K562 (cell line): ENCODE measurements at regions not wholly inside any gene's neighbourhood (a gene's known extent, or its start where the extent isn't known, plus 50 kb on each side); places are given as distances from the start of the nearest gene placed in this dataset.

Source experiments
- ATAC-seq: fragments of 200-7000 bp; cut with Tn5 transposase; 3 replicates; pipeline ENCODE4 v1.9.1; 2020; ENCODE audit warnings: moderate library complexity
- BruUV-seq: library from RNA; stranded (reverse); fragments of 400-500 nt; replicated peaks from 2 replicates; lab custom pipeline; 2021; lab: Mats Ljungman, UMichigan
- CTCF ChIA-PET: fragments of 300-600 bp; formaldehyde crosslinking; extraction: SDS; loops from one replicate; lab custom pipeline; 2021; ENCODE audit warnings: low intra/inter-chr PET ratio; lab: Yijun Ruan, JAX
- POLR2A ChIA-PET: fragments of 300-600, 350-650 bp; sonication (Branson Sonifier 250); formaldehyde crosslinking; extraction: SDS; loops from one replicate; lab custom pipeline; 2021; ENCODE audit warnings: antibody characterized with exemption, inconsistent platforms; lab: Yijun Ruan, JAX
- DNase-seq, 4 experiments: peaks; one replicate each; pipeline versions ENCODE4 v3.0.0 to v3.0.0-alpha.2; 2011 to 2018; ENCODE audit warnings: low spot score in 3 of 4, mixed read lengths in 3 of 4; ENCODE audit errors: extremely low read depth in 1 of 4
- FAIRE-seq: peaks from 2 replicates; lab custom pipeline; 2011; peaks lifted over from hg19 to GRCh38; lab: Jason Lieb, UNC
- H2AFZ ChIP-seq: 2 replicates; pipeline ENCODE4 v1.6.0; 2011; ENCODE audit warnings: low read depth, low read length, control low read depth, inconsistent platforms
- H3K27ac ChIP-seq: fragments of 200-600 bp; 3 replicates; pipeline ENCODE4 v1.8.0; 2011; ENCODE audit warnings: low read depth, mild to moderate bottlenecking, control low read depth, inconsistent platforms, low read length, moderate library complexity, mixed read lengths; ENCODE audit errors: extremely low read depth
- H3K27me3 ChIP-seq, 2 experiments: fragments of 300-600 bp in 1 of 2; 2 replicates in 1 of 2; 3 replicates in 1 of 2; pipeline versions ENCODE4 v1.6.0 to v1.8.0; 2011; ENCODE audit warnings: inconsistent platforms in 2 of 2, low read length in 2 of 2, mild to moderate bottlenecking in 1 of 2, mixed read lengths in 1 of 2, moderate library complexity in 1 of 2; ENCODE audit not compliant: control insufficient read depth in 2 of 2, insufficient read depth in 2 of 2
- H3K36me3 ChIP-seq: fragments of 300-600 bp; 3 replicates; pipeline ENCODE4 v1.8.0; 2011; ENCODE audit warnings: mild to moderate bottlenecking, low read length, inconsistent platforms; ENCODE audit not compliant: control insufficient read depth, insufficient read depth
- H3K4me1 ChIP-seq, 2 experiments: fragments of 200-600 bp in 1 of 2; replicated peaks in 1 of 2; 2 replicates in 1 of 2; 3 replicates in 1 of 2; pipeline versions ENCODE4 v1.5.1 to v1.8.0; 2011; ENCODE audit warnings: inconsistent platforms in 2 of 2, low read length in 2 of 2, mild to moderate bottlenecking in 1 of 2, mixed read lengths in 1 of 2, moderate library complexity in 1 of 2; ENCODE audit not compliant: control insufficient read depth in 2 of 2, insufficient read depth in 2 of 2
- H3K4me2 ChIP-seq: 2 replicates; pipeline ENCODE4 v1.6.1; 2011; ENCODE audit warnings: low read length, control low read depth, inconsistent platforms, mixed read lengths; ENCODE audit not compliant: insufficient read depth
- H3K4me3 ChIP-seq: fragments of 200-600 bp; sonication (generic), shearing (Covaris generic); 2 replicates; pipeline ENCODE4 v1.5.1; 2016; ENCODE audit warnings: control low read depth, inconsistent platforms
- H3K79me2 ChIP-seq: fragments of 200-600 bp; 3 replicates; pipeline ENCODE4 v1.8.0; 2011; ENCODE audit warnings: low read length, inconsistent platforms; ENCODE audit not compliant: control insufficient read depth, insufficient read depth
- H3K9ac ChIP-seq, 2 experiments: 2 replicates each; pipeline versions ENCODE4 v1.6.0 to v1.6.1; 2011; ENCODE audit warnings: low read depth in 2 of 2, low read length in 2 of 2, control low read depth in 1 of 2, inconsistent platforms in 1 of 2, mild to moderate bottlenecking in 1 of 2, mixed read lengths in 1 of 2; ENCODE audit not compliant: insufficient read depth in 1 of 2
- H3K9me1 ChIP-seq: one replicate; pipeline ENCODE4 v1.6.0; 2011; ENCODE audit warnings: inconsistent platforms, mild to moderate bottlenecking, low read length, moderate library complexity; ENCODE audit not compliant: control insufficient read depth, insufficient read depth
- H3K9me3 ChIP-seq: replicated peaks from 2 replicates; pipeline ENCODE4 v1.5.1; 2011; ENCODE audit warnings: low read depth, low read length, inconsistent platforms; ENCODE audit not compliant: control insufficient read depth, insufficient read depth
- H4K20me1 ChIP-seq: replicated peaks from 2 replicates; pipeline ENCODE4 v1.6.1; 2011; ENCODE audit warnings: low read length, inconsistent platforms, mixed read lengths; ENCODE audit not compliant: control insufficient read depth, insufficient read depth
- E2F3 ChIP-seq: fragments of 250-450 bp; sonication (Bioruptor Pico); IDR thresholded peaks from 2 replicates; pipeline ENCODE4 v1.4.0; 2020; ENCODE audit warnings: mild to moderate bottlenecking
- ETV6 ChIP-seq, 3 experiments: fragments of 150-350 bp in 1 of 3; sonication (generic) in 1 of 3; formaldehyde crosslinking in 1 of 3; IDR thresholded peaks; 2 replicates each; pipeline versions ENCODE4 v1.6.1 to v1.8.0; 2014 to 2022; ENCODE audit warnings: borderline replicate concordance in 2 of 3, low read depth in 2 of 3, antibody characterized with exemption in 1 of 3, low read length in 1 of 3, mild to moderate bottlenecking in 1 of 3, missing genetic modification reagents in 1 of 3
- GATA2 ChIP-seq: sonication (generic); formaldehyde crosslinking; IDR thresholded peaks from 2 replicates; pipeline ENCODE4 v1.4.0; 2020; ENCODE audit warnings: mild to moderate bottlenecking, missing genetic modification reagents
- HDGF ChIP-seq: fragments of 450-650 bp; IDR thresholded peaks from 2 replicates; pipeline ENCODE4 v1.6.1; 2016
- HNRNPK ChIP-seq: fragments of 200-400 bp; formaldehyde crosslinking; IDR thresholded peaks from one replicate; pipeline ENCODE4 v1.6.1; 2018; ENCODE audit warnings: mild to moderate bottlenecking, low read depth, low read length; ENCODE audit not compliant: poor library complexity, severe bottlenecking
- KDM1A ChIP-seq, 2 experiments: fragments of 450-650 bp; IDR thresholded peaks; 2 replicates each; pipeline ENCODE4 v1.6.1; 2016; ENCODE audit warnings: mild to moderate bottlenecking in 2 of 2
- MCM3 ChIP-seq: fragments of 450-650 bp; IDR thresholded peaks from 2 replicates; pipeline ENCODE4 v1.6.1; 2016
- OTX1 ChIP-seq: fragments of 450-650 bp; formaldehyde crosslinking; IDR thresholded peaks from 2 replicates; pipeline ENCODE4 v1.4.0; 2022; ENCODE audit warnings: mild to moderate bottlenecking
- PHB2 ChIP-seq: fragments of 450-650 bp; IDR thresholded peaks from 2 replicates; pipeline ENCODE4 v1.6.1; 2017; ENCODE audit warnings: low read depth
- PTTG1 ChIP-seq: fragments of 450-650 bp; IDR thresholded peaks from 2 replicates; pipeline ENCODE4 v1.6.1; 2016; ENCODE audit warnings: low read depth, mild to moderate bottlenecking, missing genetic modification characterization, missing compliant biosample characterization
- ZNF143 ChIP-seq: sonication (generic); formaldehyde crosslinking; IDR thresholded peaks from 2 replicates; pipeline ENCODE4 v1.9.0; 2022; ENCODE audit warnings: mild to moderate bottlenecking, missing genetic modification reagents
- ZNF584 ChIP-seq: fragments of 200-800 bp; sonication (Bioruptor generic); IDR thresholded peaks from 2 replicates; pipeline ENCODE4 v1.6.1; 2016; ENCODE audit warnings: low read depth, mild to moderate bottlenecking, missing genetic modification characterization, missing compliant biosample characterization
- WGBS: fragments of 100-300 bp; shearing (Covaris generic); methylation state at CpG from one replicate; pipeline ENCODE4 v1.1.6; 2016; ENCODE audit warnings: low coverage, mixed read lengths; ENCODE audit not compliant: insufficient coverage; ENCODE audit errors: missing lambda C conversion rate; 5-methylcytosine and 5-hydroxymethylcytosine counted together
- in situ Hi-C: fragments of 300-500 bp; cut with MboI; formaldehyde crosslinking; loops from 4 replicates; pipeline ENCODE4 v1.15.0; 2018; ENCODE audit warnings: inconsistent platforms, mixed read lengths
- intact Hi-C: fragments of 100-400 bp; cut with micrococcal nuclease; formaldehyde crosslinking; loops from 2 replicates; pipeline ENCODE4 v1.14.2; 2022
- TF ChIP-seq, protein P1 (sequence below): sonication (generic); formaldehyde crosslinking; IDR thresholded peaks from 2 replicates; pipeline ENCODE4 v1.8.0; 2023; ENCODE audit warnings: mild to moderate bottlenecking, missing genetic modification reagents
- TF ChIP-seq, protein P2 (sequence below): fragments of 250-450 bp; sonication (Bioruptor Pico); IDR thresholded peaks from 2 replicates; pipeline ENCODE4 v1.4.0; 2020; ENCODE audit warnings: mild to moderate bottlenecking, moderate library complexity
- TF ChIP-seq, protein P3 (sequence below): sonication (generic); formaldehyde crosslinking; IDR thresholded peaks from 2 replicates; pipeline ENCODE4 v1.8.1; 2023; ENCODE audit warnings: mild to moderate bottlenecking, missing genetic modification reagents

DNA sequence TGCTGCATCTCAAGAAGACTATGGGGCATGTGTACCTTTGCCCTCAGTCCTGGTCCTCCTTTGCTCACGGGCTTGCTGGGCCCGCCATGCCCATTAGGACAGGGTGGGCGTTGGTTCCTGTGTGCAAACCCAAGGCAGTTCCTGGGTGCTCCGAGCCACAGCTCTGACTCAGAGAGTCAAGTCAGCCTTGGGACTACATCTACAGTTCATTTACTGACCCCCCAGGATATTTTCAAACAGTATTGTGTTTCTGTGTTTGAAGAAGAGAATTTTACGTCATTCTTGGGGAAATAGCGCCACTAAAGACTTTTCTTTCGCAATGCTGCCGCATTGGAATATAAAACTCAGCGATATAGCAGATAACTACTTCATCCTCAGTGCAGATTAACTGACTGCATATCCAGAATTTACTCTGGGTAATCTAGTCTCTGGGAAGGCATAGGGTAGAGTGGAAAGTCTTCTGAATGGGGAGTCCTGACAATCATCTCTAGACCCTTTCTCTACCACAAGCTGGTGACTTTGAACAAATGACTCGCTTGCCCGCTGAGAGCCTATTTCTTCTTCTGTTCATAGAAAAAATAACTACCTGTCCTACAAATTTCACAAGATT lies 638.9 kb upstream of the FZD8 start:
- H3K79me2 ChIP-seq, result no peaks in the 10 kb centered on the region
- 0% methylated on average over 11 of the region's 11 CpGs for WGBS
- no peak overlapping the region for H3K4me3 ChIP-seq
- FAIRE-seq (no peak), ATAC-seq (no peak), DNase-seq (no peak)
- intact Hi-C loops (no loop called here), in situ Hi-C loops (no loop called here)
- ChIA-PET CTCF (no interaction called here), POLR2A (no interaction called here)
- no peaks in the 10 kb centered on the region; the same call in 1 of the 2 replicates for H3K9me3 ChIP-seq
- no peaks in the 10 kb centered on the region for H3K27me3 ChIP-seq
- H3K36me3 ChIP-seq, result no peaks in the 10 kb centered on the region
- H3K9ac ChIP-seq, result no peak overlapping the region
- H3K4me2 ChIP-seq, result no peak overlapping the region
- no peak overlapping the region for H2AFZ ChIP-seq
- H3K9me1 ChIP-seq, result no peaks in the 10 kb centered on the region
- no peaks in the 10 kb centered on the region for H3K4me1 ChIP-seq
- H3K27ac ChIP-seq, result no peak overlapping the region
- no peaks in the 10 kb centered on the region for H4K20me1 ChIP-seq
- no TSS peak for BruUV-seq
- no peak for TF ChIP-seq ZNF143
- TF ChIP-seq MCM3, result no peak
- no peak for TF ChIP-seq HNRNPK
- TF ChIP-seq, protein P1, sequence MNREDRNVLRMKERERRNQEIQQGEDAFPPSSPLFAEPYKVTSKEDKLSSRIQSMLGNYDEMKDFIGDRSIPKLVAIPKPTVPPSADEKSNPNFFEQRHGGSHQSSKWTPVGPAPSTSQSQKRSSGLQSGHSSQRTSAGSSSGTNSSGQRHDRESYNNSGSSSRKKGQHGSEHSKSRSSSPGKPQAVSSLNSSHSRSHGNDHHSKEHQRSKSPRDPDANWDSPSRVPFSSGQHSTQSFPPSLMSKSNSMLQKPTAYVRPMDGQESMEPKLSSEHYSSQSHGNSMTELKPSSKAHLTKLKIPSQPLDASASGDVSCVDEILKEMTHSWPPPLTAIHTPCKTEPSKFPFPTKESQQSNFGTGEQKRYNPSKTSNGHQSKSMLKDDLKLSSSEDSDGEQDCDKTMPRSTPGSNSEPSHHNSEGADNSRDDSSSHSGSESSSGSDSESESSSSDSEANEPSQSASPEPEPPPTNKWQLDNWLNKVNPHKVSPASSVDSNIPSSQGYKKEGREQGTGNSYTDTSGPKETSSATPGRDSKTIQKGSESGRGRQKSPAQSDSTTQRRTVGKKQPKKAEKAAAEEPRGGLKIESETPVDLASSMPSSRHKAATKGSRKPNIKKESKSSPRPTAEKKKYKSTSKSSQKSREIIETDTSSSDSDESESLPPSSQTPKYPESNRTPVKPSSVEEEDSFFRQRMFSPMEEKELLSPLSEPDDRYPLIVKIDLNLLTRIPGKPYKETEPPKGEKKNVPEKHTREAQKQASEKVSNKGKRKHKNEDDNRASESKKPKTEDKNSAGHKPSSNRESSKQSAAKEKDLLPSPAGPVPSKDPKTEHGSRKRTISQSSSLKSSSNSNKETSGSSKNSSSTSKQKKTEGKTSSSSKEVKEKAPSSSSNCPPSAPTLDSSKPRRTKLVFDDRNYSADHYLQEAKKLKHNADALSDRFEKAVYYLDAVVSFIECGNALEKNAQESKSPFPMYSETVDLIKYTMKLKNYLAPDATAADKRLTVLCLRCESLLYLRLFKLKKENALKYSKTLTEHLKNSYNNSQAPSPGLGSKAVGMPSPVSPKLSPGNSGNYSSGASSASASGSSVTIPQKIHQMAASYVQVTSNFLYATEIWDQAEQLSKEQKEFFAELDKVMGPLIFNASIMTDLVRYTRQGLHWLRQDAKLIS (CRISPR knock-in tag), result no peak
- TF ChIP-seq, protein P2, sequence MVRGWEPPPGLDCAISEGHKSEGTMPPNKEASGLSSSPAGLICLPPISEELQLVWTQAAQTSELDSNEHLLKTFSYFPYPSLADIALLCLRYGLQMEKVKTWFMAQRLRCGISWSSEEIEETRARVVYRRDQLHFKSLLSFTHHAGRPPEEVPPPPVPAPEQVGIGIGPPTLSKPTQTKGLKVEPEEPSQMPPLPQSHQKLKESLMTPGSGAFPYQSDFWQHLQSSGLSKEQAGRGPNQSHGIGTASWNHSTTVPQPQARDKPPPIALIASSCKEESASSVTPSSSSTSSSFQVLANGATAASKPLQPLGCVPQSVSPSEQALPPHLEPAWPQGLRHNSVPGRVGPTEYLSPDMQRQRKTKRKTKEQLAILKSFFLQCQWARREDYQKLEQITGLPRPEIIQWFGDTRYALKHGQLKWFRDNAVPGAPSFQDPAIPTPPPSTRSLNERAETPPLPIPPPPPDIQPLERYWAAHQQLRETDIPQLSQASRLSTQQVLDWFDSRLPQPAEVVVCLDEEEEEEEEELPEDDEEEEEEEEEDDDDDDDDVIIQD, result no peak
- no peak for TF ChIP-seq HDGF
- no peak for TF ChIP-seq OTX1 (CRISPR knock-in tag)
- TF ChIP-seq PHB2, result no peak
- TF ChIP-seq E2F3, result no peak
- no peak for TF ChIP-seq GATA2 (CRISPR knock-in tag)
- TF ChIP-seq, protein P3, sequence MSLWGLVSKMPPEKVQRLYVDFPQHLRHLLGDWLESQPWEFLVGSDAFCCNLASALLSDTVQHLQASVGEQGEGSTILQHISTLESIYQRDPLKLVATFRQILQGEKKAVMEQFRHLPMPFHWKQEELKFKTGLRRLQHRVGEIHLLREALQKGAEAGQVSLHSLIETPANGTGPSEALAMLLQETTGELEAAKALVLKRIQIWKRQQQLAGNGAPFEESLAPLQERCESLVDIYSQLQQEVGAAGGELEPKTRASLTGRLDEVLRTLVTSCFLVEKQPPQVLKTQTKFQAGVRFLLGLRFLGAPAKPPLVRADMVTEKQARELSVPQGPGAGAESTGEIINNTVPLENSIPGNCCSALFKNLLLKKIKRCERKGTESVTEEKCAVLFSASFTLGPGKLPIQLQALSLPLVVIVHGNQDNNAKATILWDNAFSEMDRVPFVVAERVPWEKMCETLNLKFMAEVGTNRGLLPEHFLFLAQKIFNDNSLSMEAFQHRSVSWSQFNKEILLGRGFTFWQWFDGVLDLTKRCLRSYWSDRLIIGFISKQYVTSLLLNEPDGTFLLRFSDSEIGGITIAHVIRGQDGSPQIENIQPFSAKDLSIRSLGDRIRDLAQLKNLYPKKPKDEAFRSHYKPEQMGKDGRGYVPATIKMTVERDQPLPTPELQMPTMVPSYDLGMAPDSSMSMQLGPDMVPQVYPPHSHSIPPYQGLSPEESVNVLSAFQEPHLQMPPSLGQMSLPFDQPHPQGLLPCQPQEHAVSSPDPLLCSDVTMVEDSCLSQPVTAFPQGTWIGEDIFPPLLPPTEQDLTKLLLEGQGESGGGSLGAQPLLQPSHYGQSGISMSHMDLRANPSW (CRISPR knock-in tag), result no peak
- TF ChIP-seq KDM1A (IDR thresholded peaks at IDR 0.05), result no peak
- TF ChIP-seq ETV6 (IDR thresholded peaks at IDR 0.05; ENCODE audit: borderline replicate concordance in 1 of 2, low read depth in 2 of 2, low read length in 1 of 2), result no peak
- no peak for TF ChIP-seq ETV6 (CRISPR knock-in tag; IDR thresholded peaks at IDR 0.05; ENCODE audit: borderline replicate concordance)
- no peak for TF ChIP-seq ZNF584 (CRISPR knock-in tag)
- no peak for TF ChIP-seq PTTG1 (tag)
